H9 (cell line): ENCODE measurements at regions not wholly inside any gene's neighbourhood (a gene's known extent, or its start where the extent isn't known, plus 50 kb on each side); places are given as distances from the start of the nearest gene placed in this dataset.

Experiments
- DNase-seq: peaks from one replicate; pipeline ENCODE4 v3.0.0-alpha.2; 2017
- H2AFZ ChIP-seq: one replicate; pipeline ENCODE4 v1.6.1; 2013; ENCODE audit warnings: mild to moderate bottlenecking, low read length, control low read depth, moderate library complexity
- H2AK5ac ChIP-seq: 2 replicates; pipeline ENCODE4 v1.6.1; 2013; ENCODE audit warnings: low read length, control low read depth, mixed read lengths; ENCODE audit not compliant: insufficient read length
- H2BK120ac ChIP-seq: one replicate; pipeline ENCODE4 v1.6.1; 2013; ENCODE audit warnings: low read depth, mild to moderate bottlenecking, low read length, control low read depth, inconsistent platforms; ENCODE audit not compliant: poor library complexity, severe bottlenecking
- H2BK12ac ChIP-seq: 2 replicates; pipeline ENCODE4 v1.6.1; 2013; ENCODE audit warnings: low read length, control low read depth, mixed read lengths, low read depth; ENCODE audit not compliant: insufficient read length
- H2BK15ac ChIP-seq: 2 replicates; pipeline ENCODE4 v1.6.1; 2013; ENCODE audit warnings: low read depth, low read length, control low read depth
- H2BK20ac ChIP-seq: one replicate; pipeline ENCODE4 v1.6.1; 2013; ENCODE audit warnings: low read depth, mild to moderate bottlenecking, low read length, control low read depth, inconsistent platforms; ENCODE audit not compliant: poor library complexity, severe bottlenecking
- H2BK5ac ChIP-seq: 2 replicates; pipeline ENCODE4 v1.6.1; 2013; ENCODE audit warnings: low read length, control low read depth, mixed read lengths; ENCODE audit not compliant: insufficient read length
- H3K14ac ChIP-seq: 2 replicates; pipeline ENCODE4 v1.6.1; 2013; ENCODE audit warnings: low read length, control low read depth; ENCODE audit not compliant: insufficient read depth
- H3K18ac ChIP-seq: 2 replicates; pipeline ENCODE4 v1.6.1; 2013; ENCODE audit warnings: low read depth, mild to moderate bottlenecking, mixed read lengths, low read length, control low read depth; ENCODE audit not compliant: insufficient read length
- H3K23ac ChIP-seq: 2 replicates; pipeline ENCODE4 v1.6.1; 2013; ENCODE audit warnings: low read length, control low read depth, mixed read lengths, low read depth; ENCODE audit not compliant: insufficient read length
- H3K23me2 ChIP-seq: 2 replicates; pipeline ENCODE4 v1.6.1; 2013; ENCODE audit warnings: low read depth, mild to moderate bottlenecking, mixed read lengths, low read length, control low read depth; ENCODE audit not compliant: insufficient read length, poor library complexity, severe bottlenecking
- H3K27ac ChIP-seq: 2 replicates; pipeline ENCODE4 v1.5.1; 2013; ENCODE audit warnings: low read length, control low read depth, mixed read lengths, low read depth; ENCODE audit not compliant: insufficient read length
- H3K27me3 ChIP-seq: 2 replicates; pipeline ENCODE4 v1.6.1; 2013; ENCODE audit warnings: low read length, control low read depth, inconsistent platforms; ENCODE audit not compliant: insufficient read depth
- H3K4ac ChIP-seq: 2 replicates; pipeline ENCODE4 v1.6.1; 2013; ENCODE audit warnings: low read depth, mild to moderate bottlenecking, control low read depth, inconsistent platforms, low read length, moderate library complexity
- H3K4me1 ChIP-seq: 2 replicates; pipeline ENCODE4 v1.6.1; 2013; ENCODE audit warnings: low read length, control low read depth, inconsistent platforms; ENCODE audit not compliant: insufficient read depth
- H3K4me2 ChIP-seq: 2 replicates; pipeline ENCODE4 v1.6.1; 2013; ENCODE audit warnings: low read length, control low read depth, mixed read lengths; ENCODE audit not compliant: insufficient read length, insufficient read depth
- H3K56ac ChIP-seq: 2 replicates; pipeline ENCODE4 v1.6.1; 2013; ENCODE audit warnings: low read depth, mild to moderate bottlenecking, mixed read lengths, low read length, control low read depth; ENCODE audit not compliant: insufficient read length
- H3K79me1 ChIP-seq: 2 replicates; pipeline ENCODE4 v1.6.1; 2013; ENCODE audit warnings: low read depth, mild to moderate bottlenecking, moderate library complexity, low read length, control low read depth, inconsistent platforms; ENCODE audit not compliant: insufficient read depth, poor library complexity, severe bottlenecking
- H3K79me2 ChIP-seq: 2 replicates; pipeline ENCODE4 v1.6.1; 2013; ENCODE audit warnings: low read length, control low read depth, inconsistent platforms; ENCODE audit not compliant: insufficient read depth
- H3K9ac ChIP-seq: 2 replicates; pipeline ENCODE4 v1.6.1; 2013; ENCODE audit warnings: low read length, control low read depth, mixed read lengths; ENCODE audit not compliant: insufficient read length; ENCODE audit errors: extremely low read depth
- H3K9me3 ChIP-seq: one replicate; pipeline ENCODE4 v1.6.1; 2013; ENCODE audit warnings: low read depth, low read length, inconsistent platforms; ENCODE audit not compliant: control insufficient read depth
- H3T11ph ChIP-seq: one replicate; pipeline ENCODE4 v1.6.1; 2013; ENCODE audit warnings: mild to moderate bottlenecking, low read length, control low read depth, inconsistent platforms
- H4K20me1 ChIP-seq: one replicate; pipeline ENCODE4 v1.6.1; 2013; ENCODE audit not compliant: control insufficient read depth, insufficient read length, insufficient read depth
- H4K5ac ChIP-seq: 2 replicates; pipeline ENCODE4 v1.6.1; 2013; ENCODE audit warnings: low read depth, mild to moderate bottlenecking, mixed read lengths, low read length, control low read depth; ENCODE audit not compliant: insufficient read length
- H4K8ac ChIP-seq: replicated peaks from 2 replicates; pipeline ENCODE4 v1.6.1; 2013; ENCODE audit warnings: low read length, control low read depth, mixed read lengths, low read depth; ENCODE audit not compliant: insufficient read length
- H4K91ac ChIP-seq: 2 replicates; pipeline ENCODE4 v1.6.1; 2013; ENCODE audit warnings: low read depth, mild to moderate bottlenecking, moderate library complexity, mixed read lengths, low read length, control low read depth; ENCODE audit not compliant: insufficient read length
- H3K27ac Mint-ChIP-seq, 3 experiments: 2 replicates in 2 of 3; 3 replicates in 1 of 3; pipeline ENCODE4 v1.8.0; 2020 to 2021; ENCODE audit warnings: mixed read lengths in 3 of 3, mild to moderate bottlenecking in 1 of 3, moderate library complexity in 1 of 3
- H3K27me3 Mint-ChIP-seq: 2 replicates; pipeline ENCODE4 v1.8.0; 2021; ENCODE audit warnings: low read depth, mild to moderate bottlenecking, moderate library complexity, mixed read lengths
- H3K36me3 Mint-ChIP-seq, 3 experiments: 2 replicates in 2 of 3; 3 replicates in 1 of 3; pipeline ENCODE4 v1.8.0; 2020 to 2021; ENCODE audit warnings: low read depth in 3 of 3, mixed read lengths in 3 of 3; ENCODE audit not compliant: insufficient read depth in 1 of 3
- H3K4me1 Mint-ChIP-seq, 2 experiments: 2 replicates each; pipeline ENCODE4 v1.8.0; 2020; ENCODE audit warnings: mixed read lengths in 2 of 2
- H3K4me3 Mint-ChIP-seq, 2 experiments: 2 replicates in 1 of 2; 3 replicates in 1 of 2; pipeline ENCODE4 v1.8.0; 2020 to 2021; ENCODE audit warnings: mild to moderate bottlenecking in 2 of 2, mixed read lengths in 2 of 2, moderate library complexity in 1 of 2
- H3K9me3 Mint-ChIP-seq, 2 experiments: 2 replicates in 1 of 2; 3 replicates in 1 of 2; pipeline ENCODE4 v1.8.0; 2020; ENCODE audit warnings: mild to moderate bottlenecking in 2 of 2, mixed read lengths in 2 of 2, moderate library complexity in 1 of 2
- CTCF ChIP-seq: fragments of 200-600 bp; sonication (generic); conservative IDR thresholded peaks from 3 replicates; pipeline ENCODE4 v1.8.0; 2021; ENCODE audit warnings: antibody characterized with exemption, mild to moderate bottlenecking
- WGBS: extraction: QIAGEN DNeasy Blood & Tissue Kit; methylation state at CpG from one replicate; pipeline ENCODE4 v1.1.7; 2013; ENCODE audit warnings: missing lambda C conversion rate, low lambda C conversion rate, mixed read lengths; ENCODE audit not compliant: insufficient read length; ENCODE audit errors: extremely low coverage; 5-methylcytosine and 5-hydroxymethylcytosine counted together

- Histone ChIP-seq H4K8ac (no peak overlapping the region), H3T11ph (no peak overlapping the region), H4K5ac (no peak overlapping the region), H3K56ac (no peak overlapping the region), H2BK12ac (no peak overlapping the region), H3K27me3 (no peaks in the 10 kb centered on the region; the same call in 1 of the 2 replicates), H3K14ac (no peak overlapping the region), H4K91ac (no peak overlapping the region), H3K79me1 (no peaks in the 10 kb centered on the region), H2BK20ac (no peak overlapping the region), H2BK5ac (no peak overlapping the region), H3K4ac (no peak overlapping the region), H3K79me2 (no peaks in the 10 kb centered on the region), H3K9me3 (no peaks in the 10 kb centered on the region), H3K9ac (no peak overlapping the region), H3K23me2 (no peaks in the 10 kb centered on the region), H3K18ac (no peak overlapping the region), H2BK120ac (no peak overlapping the region), H3K23ac (no peak overlapping the region), H2BK15ac (no peak overlapping the region), H2AK5ac (no peak overlapping the region), H3K4me1 (no peaks in the 10 kb centered on the region), H3K27ac (no peak overlapping the region), H4K20me1 (no peaks in the 10 kb centered on the region), H2AFZ (no peak overlapping the region), H3K4me2 (no peak overlapping the region)
- H3K27me3 Mint-ChIP-seq: no peaks in the 10 kb centered on the region
- TF ChIP-seq CTCF: no peak
- H3K4me1 Mint-ChIP-seq: peaks cover 5 to 6% of the 10 kb centered on the region in 2 experiments; a peak in 3 of 4 replicates
- H3K9me3 Mint-ChIP-seq: peaks cover 2 to 6% of the 10 kb centered on the region in 2 experiments; a peak in 2 of 5 replicates
- WGBS: no CpG with 5 or more reads among the region's 2 CpGs
- no peak overlapping the region for H3K4me3 Mint-ChIP-seq
- H3K27ac Mint-ChIP-seq: no peak overlapping the region
- DNase-seq: no peak
- peaks cover 0 to 5% (median 2%) of the 10 kb centered on the region in 3 experiments; a peak in 3 of 7 replicates for H3K36me3 Mint-ChIP-seq
These were observed 52.9 kb downstream of the GSC start for GRCh38 chr14:94716976-94717375.
